Myocyte (in vitro differentiated cells): ENCODE measurements at regions not wholly inside any gene's neighbourhood (a gene's known extent, or its start where the extent isn't known, plus 50 kb on each side); places are given as distances from the start of the nearest gene placed in this dataset.

ENCODE experiments used
- DNase-seq: peaks from one replicate; pipeline ENCODE4 v3.0.0-alpha.2; 2012; ENCODE audit warnings: low read depth

GRCh38 chr2:64313398-64313723 lies 140.6 kb upstream of the LGALSL start:
- DNase-seq: no peak

GRCh38 chr2:64315291-64315960 lies 138.5 kb upstream of the LGALSL start:
- DNase-seq: no peak

- DNase-seq: no peak
These were observed 136.1 kb upstream of the LGALSL start for GRCh38 chr2:64317707-64318475.

- DNase-seq: no peak
These were observed 135.6 kb upstream of the LGALSL start for GRCh38 chr2:64318476-64318748.

GRCh38 chr2:64319896-64320295 lies 134.1 kb upstream of the LGALSL start:
- no peak for DNase-seq

GRCh38 chr2:64322433-64322832 lies 131.5 kb upstream of the LGALSL start:
- DNase-seq: no peak

- no peak for DNase-seq
These were observed 130.8 kb upstream of the LGALSL start for GRCh38 chr2:64323197-64323596.

- DNase-seq: no peak
These were observed 129.1 kb upstream of the LGALSL start for GRCh38 chr2:64324746-64325410.

- DNase-seq: no peak
These were observed 128.5 kb upstream of the LGALSL start for GRCh38 chr2:64325477-64325851.

GRCh38 chr2:64325852-64326577 lies 127.9 kb upstream of the LGALSL start:
- DNase-seq: no peak

GRCh38 chr2:64326578-64327050 lies 127.3 kb upstream of the LGALSL start:
- DNase-seq: no peak

GRCh38 chr2:64327129-64327509 lies 126.8 kb upstream of the LGALSL start:
- DNase-seq: no peak

- DNase-seq: peak; percentile 67
These were observed 126.2 kb upstream of the LGALSL start for GRCh38 chr2:64327510-64328414.

GRCh38 chr2:64328415-64328722 lies 125.6 kb upstream of the LGALSL start:
- DNase-seq: peak; percentile 73

- DNase-seq: no peak
These were observed 125.2 kb upstream of the LGALSL start for GRCh38 chr2:64328756-64329155.

- DNase-seq: no peak
These were observed 124.1 kb upstream of the LGALSL start for GRCh38 chr2:64329848-64330247.

- peak; percentile 83 for DNase-seq
These were observed 123.5 kb upstream of the LGALSL start for GRCh38 chr2:64330281-64331113.

GRCh38 chr2:64331114-64331645 lies 122.8 kb upstream of the LGALSL start:
- no peak for DNase-seq

- no peak for DNase-seq
These were observed 121.9 kb upstream of the LGALSL start for GRCh38 chr2:64331849-64332699.
